Heart right ventricle (tissue), 16 donors: ENCODE measurements at regions not wholly inside any gene's neighbourhood (a gene's known extent, or its start where the extent isn't known, plus 50 kb on each side); places are given as distances from the start of the nearest gene placed in this dataset.

Experiments used
- ATAC-seq, 8 donors: fragments of 200-7000 bp; cut with Tn5 transposase; one replicate each; pipeline ENCODE4 v1.9.1; 2020; ENCODE audit warnings: mild to moderate bottlenecking in 8 of 8, moderate library complexity in 8 of 8, moderate number of reproducible peaks in 1 of 8
- DNase-seq, 2 donors: peaks; one replicate each; pipeline ENCODE4 v3.0.0-alpha.2; 2020
- H3K27ac ChIP-seq, 10 donors: fragments of 200-600 bp; sonication (generic) in 2 of 10; one replicate each; pipeline versions ENCODE4 v1.5.0 to v1.8.0; 2020 to 2022; ENCODE audit warnings: mild to moderate bottlenecking in 3 of 10
- H3K27me3 ChIP-seq, 7 donors: fragments of 200-600 bp; one replicate each; pipeline ENCODE4 v1.8.0; 2021 to 2022; ENCODE audit warnings: mild to moderate bottlenecking in 2 of 7
- H3K36me3 ChIP-seq, 9 donors: fragments of 200-600 bp; sonication (generic) in 1 of 9; one replicate each; pipeline versions ENCODE4 v1.5.0 to v1.8.0; 2020 to 2022; ENCODE audit warnings: mild to moderate bottlenecking in 2 of 9
- H3K4me1 ChIP-seq, 9 donors: fragments of 200-600 bp; sonication (generic) in 1 of 9; one replicate each; pipeline versions ENCODE4 v1.5.0 to v1.8.0; 2020 to 2022; ENCODE audit warnings: mild to moderate bottlenecking in 4 of 9
- H3K4me3 ChIP-seq, 10 donors: fragments of 200-600 bp; sonication (generic) in 2 of 10; one replicate each; pipeline versions ENCODE4 v1.5.0 to v1.8.0; 2020 to 2022; ENCODE audit warnings: mild to moderate bottlenecking in 7 of 10, moderate library complexity in 2 of 10
- H3K9me3 ChIP-seq, 11 donors: fragments of 200-600 bp in 10 of 11; sonication (generic) in 2 of 11; one replicate each; pipeline versions ENCODE4 v1.5.0 to v1.8.0; 2013 to 2022; ENCODE audit warnings: mild to moderate bottlenecking in 2 of 11, control low read depth in 1 of 11, moderate library complexity in 1 of 11
- CTCF ChIP-seq, 9 donors: fragments of 200-600 bp; sonication (generic) in 2 of 9; IDR thresholded peaks; one replicate each; pipeline versions ENCODE4 v1.5.0 to v1.8.0; 2021 to 2022; ENCODE audit warnings: antibody characterized with exemption in 9 of 9, mild to moderate bottlenecking in 5 of 9, moderate library complexity in 1 of 9
- WGBS, 2 donors: extraction: QIAGEN DNeasy Blood & Tissue Kit; methylation state at CpG; one replicate each; pipeline ENCODE4 v1.1.7; 2013; ENCODE audit warnings: inconsistent platforms in 1 of 2; 5-methylcytosine and 5-hydroxymethylcytosine counted together
- intact Hi-C, 10 donors: fragments of 100-400 bp; cut with DNase I; formaldehyde crosslinking; loops; one replicate each; pipeline versions ENCODE4 v1.11.1 to v1.14.2; 2022
- donor health status: Arrhythmogenic right ventricular cardiomyopathy.
- donor health status: ischemic (EF 13 %, LVEDD 7.1; RV severe dilation, severe dysfunction).
- donor health status: healthy with polysubstance abuse.
- donor health status: DM: no; HTN: yes; CAD: no.
- donor health status: DM: no; HTN: no; CAD: no.
- donor health status: ischemic (EF 25% LVEDD 6.9; RV normal size, moderate dysfunction).
- donor health status: ischemic (EF 25% LVEDD 5.7; RV mildly dilated, moderate dysfunction).
- donor health status: healthy.
- donor health status: DM: yes; HTN: yes; CAD: no.
- donor health status: Ischemic cardiomyopathy.
- donor health status: ischemic (EF 35%, LVEDD 5.7; RV mildly dilated, moderate dysfunction).
- donor health status: nonischemic (EF 11% LVEDD 7.7; RV severe dilation, severe dysfunction).
- donor health status: DM: yes; HTN: yes; CAD: no.
- donor health status: PGD.
- donor health status: ischemic (EF 29% LVEDD 5.4; RV normal size, mild dysfunction).
- donor health status: nonischemic (EF 23%, LVEDD 6.1; RV moderate dilation, normal function).

GRCh38 chr12:88784166-88784565 lies 203.9 kb upstream of the KITLG start:
- H3K9me3 ChIP-seq, result no peaks in the 10 kb centered on the region
- no peak for ATAC-seq
- WGBS, 2 donors, result 51 to 55% methylated on average over 1 of the region's 1 CpG
- TF ChIP-seq CTCF (IDR thresholded peaks at IDR 0.05), result no peak
- no peak for DNase-seq
- H3K4me1 ChIP-seq, result no peaks in the 10 kb centered on the region
- no peaks in the 10 kb centered on the region for H3K36me3 ChIP-seq
- H3K27me3 ChIP-seq, result no peaks in the 10 kb centered on the region
- H3K4me3 ChIP-seq, result no peak overlapping the region
- intact Hi-C loops, result no loop called here
- H3K27ac ChIP-seq, result no peak overlapping the region

- no peak for DNase-seq
- Histone ChIP-seq H3K27ac (no peak overlapping the region), H3K36me3 (no peaks in the 10 kb centered on the region), H3K27me3 (no peaks in the 10 kb centered on the region), H3K4me3 (no peak overlapping the region), H3K4me1 (no peaks in the 10 kb centered on the region), H3K9me3 (no peaks in the 10 kb centered on the region)
- no peak for TF ChIP-seq CTCF (IDR thresholded peaks at IDR 0.05)
- intact Hi-C loops, result no loop called here
- 77 to 78% methylated on average over 1 of the region's 1 CpG for WGBS, 2 donors
- no peak for ATAC-seq
Measured at GRCh38 chr12:88782351-88782750, 202.1 kb upstream of the KITLG start.

GRCh38 chr12:88781909-88782308 lies 201.6 kb upstream of the KITLG start:
- no peak overlapping the region for H3K4me3 ChIP-seq
- intact Hi-C loops, result no loop called here
- ATAC-seq (no peak), DNase-seq (no peak)
- H3K27me3 ChIP-seq, result no peaks in the 10 kb centered on the region
- H3K4me1 ChIP-seq, result no peaks in the 10 kb centered on the region
- no peaks in the 10 kb centered on the region for H3K9me3 ChIP-seq
- no peak for TF ChIP-seq CTCF (IDR thresholded peaks at IDR 0.05)
- H3K27ac ChIP-seq, result no peak overlapping the region
- H3K36me3 ChIP-seq, result no peaks in the 10 kb centered on the region

- ATAC-seq (no peak), DNase-seq (no peak)
- intact Hi-C loops, result no loop called here
- H3K4me3 ChIP-seq, result no peak overlapping the region
- no peak for TF ChIP-seq CTCF (IDR thresholded peaks at IDR 0.05)
- no peaks in the 10 kb centered on the region for H3K9me3 ChIP-seq
- WGBS, 2 donors, result 83 to 93% methylated on average over 1 of the region's 1 CpG
- H3K36me3 ChIP-seq, result no peaks in the 10 kb centered on the region
- H3K4me1 ChIP-seq, result no peaks in the 10 kb centered on the region
- no peak overlapping the region for H3K27ac ChIP-seq
- no peaks in the 10 kb centered on the region for H3K27me3 ChIP-seq
Measured at GRCh38 chr12:88778064-88778463, 197.8 kb upstream of the KITLG start.

GRCh38 chr12:88775742-88776151 lies 195.5 kb upstream of the KITLG start:
- TF ChIP-seq CTCF (IDR thresholded peaks at IDR 0.05), result no peak
- WGBS, 2 donors, result 71 to 72% methylated on average over 3 of the region's 3 CpGs

More at GRCh38 chr12:88775742-88776151, 195.5 kb upstream of the KITLG start:
- no peaks in the 10 kb centered on the region for H3K4me1 ChIP-seq
- H3K36me3 ChIP-seq, result no peaks in the 10 kb centered on the region
- intact Hi-C loops, result no loop called here
- DNase-seq, result no peak
- H3K27ac ChIP-seq, result no peak overlapping the region
- no peak for ATAC-seq
- H3K27me3 ChIP-seq, result no peaks in the 10 kb centered on the region
- H3K9me3 ChIP-seq, result no peaks in the 10 kb centered on the region
- H3K4me3 ChIP-seq, result no peak overlapping the region
